ENCODE measurements at regions not wholly inside any gene's neighbourhood (a gene's known extent, or its start where the extent isn't known, plus 50 kb on each side); places are given as distances from the start of the nearest gene placed in this dataset.

DNA sequence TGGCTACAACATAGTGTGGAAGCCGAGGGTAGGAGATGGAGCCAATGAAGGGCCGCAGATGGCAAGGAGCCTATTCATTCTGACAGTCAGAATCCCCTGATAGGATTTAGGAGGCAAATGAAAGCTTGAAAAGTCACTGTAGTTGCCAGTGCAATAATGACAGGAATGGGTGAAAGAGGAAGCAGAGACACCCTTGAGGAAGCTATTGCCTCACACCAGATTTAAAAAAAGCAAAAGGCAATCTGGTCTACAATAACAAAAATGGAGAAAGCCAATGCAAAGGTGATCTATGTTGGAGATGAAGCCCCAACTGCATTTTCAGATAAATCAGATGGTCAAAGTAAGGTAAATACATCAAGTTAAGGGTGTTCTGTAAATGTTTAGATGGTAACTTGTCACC is 158.5 kb downstream of the TUBA3C start:
- TF ChIP-seq FOXK2 (IDR thresholded peaks at IDR 0.05) (no peak), BHLHE40 (IDR thresholded peaks at IDR 0.05; ENCODE audit: borderline replicate concordance) (no peak), HDGF (IDR thresholded peaks at IDR 0.05; ENCODE audit: borderline replicate concordance) (no peak), TARDBP (IDR thresholded peaks at IDR 0.05) (no peak), FOXM1 (IDR thresholded peaks at IDR 0.05; ENCODE audit: borderline replicate concordance) (no peak), LEF1 (IDR thresholded peaks at IDR 0.05; ENCODE audit: borderline replicate concordance) (no peak), SP1 (IDR thresholded peaks at IDR 0.05) (no peak), L3MBTL2 (conservative IDR thresholded peaks at IDR 0.05) (no peak), SUZ12 (IDR thresholded peaks at IDR 0.05) (no peak)

All from HEK293T (cell line).